T-cell (primary cell): ENCODE measurements at regions not wholly inside any gene's neighbourhood (a gene's known extent, or its start where the extent isn't known, plus 50 kb on each side); places are given as distances from the start of the nearest gene placed in this dataset.

Experiments used
- ATAC-seq, 4 experiments: fragments of 200-7000 bp in 3 of 4; fragments of 150-1000 bp in 1 of 4; cut with Tn5 transposase; replicated peaks in 1 of 4; 1 replicate in 3 of 4; 2 replicates in 1 of 4; pipeline ENCODE4 v1.10.0; 2021; ENCODE audit warnings: moderate library complexity in 3 of 4, mild to moderate bottlenecking in 2 of 4, moderate number of reproducible peaks in 1 of 4
- CTCF ChIA-PET, 2 donors: fragments of 300-600 bp; sonication (Branson Sonifier 250); formaldehyde crosslinking; loops; one replicate each; lab custom pipeline; 2022; ENCODE audit warnings: antibody characterized with exemption in 2 of 2; lab: Charles Lee
- POLR2A ChIA-PET, 2 donors: fragments of 300-600 bp; sonication (Branson Sonifier 250); formaldehyde crosslinking; loops; one replicate each; lab custom pipeline; 2022; ENCODE audit warnings: antibody characterized with exemption in 2 of 2; lab: Charles Lee
- DNase-seq, 35 experiments: peaks; one replicate each; pipeline versions ENCODE4 v3.0.0 to v3.0.0-alpha.2; 2013 to 2023
- H3K27ac ChIP-seq: one replicate; pipeline ENCODE4 v1.5.1; 2013; ENCODE audit warnings: low read length
- H3K27me3 ChIP-seq, 2 experiments: replicated peaks in 1 of 2; 1 replicate in 1 of 2; 2 replicates in 1 of 2; pipeline versions ENCODE4 v1.6.1 to v1.7.0; 2013; ENCODE audit warnings: low read length in 1 of 2, mixed read lengths in 1 of 2; ENCODE audit not compliant: control insufficient read depth in 2 of 2, insufficient read depth in 2 of 2; ENCODE audit errors: extremely low read depth in 1 of 2
- H3K36me3 ChIP-seq, 2 donors: 1 replicate in 1 of 2; 2 replicates in 1 of 2; pipeline versions ENCODE4 v1.6.1 to v1.7.0; 2013; ENCODE audit warnings: low read length in 1 of 2; ENCODE audit not compliant: control insufficient read depth in 2 of 2, insufficient read depth in 1 of 2; ENCODE audit errors: extremely low read depth in 1 of 2
- H3K4me1 ChIP-seq, 2 experiments: 1 replicate in 1 of 2; 2 replicates in 1 of 2; pipeline versions ENCODE4 v1.6.1 to v1.7.0; 2013; ENCODE audit warnings: low read length in 2 of 2, mixed read lengths in 1 of 2; ENCODE audit not compliant: insufficient read depth in 2 of 2, control insufficient read depth in 1 of 2; ENCODE audit errors: extremely low read depth in 1 of 2
- H3K4me3 ChIP-seq, 2 donors: 1 replicate in 1 of 2; 2 replicates in 1 of 2; pipeline versions ENCODE4 v1.5.1 to v1.7.0; 2013; ENCODE audit warnings: mild to moderate bottlenecking in 2 of 2, low read length in 1 of 2, moderate library complexity in 1 of 2; ENCODE audit not compliant: control insufficient read depth in 1 of 2; ENCODE audit errors: extremely low read depth in 1 of 2
- H3K9me3 ChIP-seq: 2 replicates; pipeline ENCODE4 v1.7.0; 2013
- H3K27ac Mint-ChIP-seq, 2 donors: one replicate each; pipeline ENCODE4 v1.8.0; 2020 to 2021; ENCODE audit warnings: mild to moderate bottlenecking in 2 of 2, mixed read lengths in 2 of 2
- H3K27me3 Mint-ChIP-seq, 2 donors: one replicate each; pipeline ENCODE4 v1.8.0; 2021 to 2022; ENCODE audit warnings: mixed read lengths in 2 of 2
- H3K36me3 Mint-ChIP-seq: one replicate; pipeline ENCODE4 v1.8.0; 2021; ENCODE audit warnings: mixed read lengths
- H3K4me1 Mint-ChIP-seq, 3 donors: one replicate each; pipeline ENCODE4 v1.8.0; 2020 to 2022; ENCODE audit warnings: mixed read lengths in 3 of 3, mild to moderate bottlenecking in 1 of 3
- H3K4me3 Mint-ChIP-seq, 3 donors: one replicate each; pipeline ENCODE4 v1.8.0; 2020 to 2022; ENCODE audit warnings: mild to moderate bottlenecking in 3 of 3, mixed read lengths in 3 of 3, moderate library complexity in 3 of 3
- H3K9me3 Mint-ChIP-seq, 3 donors: one replicate each; pipeline ENCODE4 v1.8.0; 2020 to 2022; ENCODE audit warnings: mixed read lengths in 3 of 3
- WGBS: methylation state at CpG from one replicate; pipeline ENCODE4 v1.1.5; 2013; ENCODE audit warnings: missing lambda C conversion rate; ENCODE audit not compliant: insufficient coverage; 5-methylcytosine and 5-hydroxymethylcytosine counted together

- ChIA-PET CTCF (no interaction called here), POLR2A (no interaction called here)
- DNase-seq (no peak), ATAC-seq (no peak)
- Histone ChIP-seq H3K27me3 (no peaks in the 10 kb centered on the region), H3K4me1 (no peaks in the 10 kb centered on the region), H3K4me3 (no peak overlapping the region), H3K9me3 (no peaks in the 10 kb centered on the region), H3K36me3 (no peaks in the 10 kb centered on the region), H3K27ac (no peak overlapping the region)
- Mint-ChIP-seq H3K4me3 (no peak overlapping the region), H3K36me3 (no peaks in the 10 kb centered on the region), H3K27me3 (peaks cover 6 to 8% of the 10 kb centered on the region in 2 donors), H3K27ac (no peak overlapping the region), H3K4me1 (no peaks in the 10 kb centered on the region), H3K9me3 (peaks cover 5 to 8% (median 7%) of the 10 kb centered on the region in 3 donors)
- WGBS = no CpG with 5 or more reads among the region's 3 CpGs
Observed at GRCh38 chr2:221258464-221258863, 313.6 kb downstream of the EPHA4 start.

GRCh38 chr2:221262651-221263050 is 309.5 kb downstream of the EPHA4 start:
- POLR2A ChIA-PET = no interaction called here
- Mint-ChIP-seq H3K27me3 (peaks cover 0 to 9% of the 10 kb centered on the region in 2 donors), H3K36me3 (no peaks in the 10 kb centered on the region), H3K4me1 (no peaks in the 10 kb centered on the region), H3K27ac (no peak overlapping the region), H3K9me3 (no peaks in the 10 kb centered on the region), H3K4me3 (no peak overlapping the region)
- Histone ChIP-seq H3K27ac (no peak overlapping the region), H3K4me1 (no peaks in the 10 kb centered on the region), H3K4me3 (no peak overlapping the region), H3K27me3 (no peaks in the 10 kb centered on the region), H3K9me3 (no peaks in the 10 kb centered on the region), H3K36me3 (no peaks in the 10 kb centered on the region)
- 93% methylated on average over 2 of the region's 3 CpGs for WGBS
- ATAC-seq (no peak), DNase-seq (no peak)
- CTCF ChIA-PET = no interaction called here

GRCh38 chr2:221263573-221263972 is 308.5 kb downstream of the EPHA4 start:
- Histone ChIP-seq H3K27ac (no peak overlapping the region), H3K36me3 (no peaks in the 10 kb centered on the region), H3K4me1 (no peaks in the 10 kb centered on the region), H3K4me3 (no peak overlapping the region), H3K27me3 (no peaks in the 10 kb centered on the region), H3K9me3 (no peaks in the 10 kb centered on the region)
- no peak overlapping the region for H3K4me3 Mint-ChIP-seq
- ChIA-PET POLR2A (no interaction called here), CTCF (no interaction called here)
- no peaks in the 10 kb centered on the region for H3K36me3 Mint-ChIP-seq
- no peak for DNase-seq
- peaks cover 0 to 10% of the 10 kb centered on the region in 2 donors for H3K27me3 Mint-ChIP-seq
- H3K27ac Mint-ChIP-seq = no peak overlapping the region
- H3K4me1 Mint-ChIP-seq = no peaks in the 10 kb centered on the region
- ATAC-seq = no peak
- WGBS = 100% methylated on average over 1 of the region's 2 CpGs
- no peaks in the 10 kb centered on the region for H3K9me3 Mint-ChIP-seq

GRCh38 chr2:221264318-221264717 is 307.8 kb downstream of the EPHA4 start:
- Mint-ChIP-seq H3K27ac (no peak overlapping the region), H3K36me3 (no peaks in the 10 kb centered on the region), H3K9me3 (no peaks in the 10 kb centered on the region), H3K4me3 (no peak overlapping the region), H3K27me3 (peaks cover 0 to 13% of the 10 kb centered on the region in 2 donors), H3K4me1 (no peaks in the 10 kb centered on the region)
- H3K27me3 ChIP-seq = no peaks in the 10 kb centered on the region
- no peak overlapping the region for H3K27ac ChIP-seq
- WGBS = 100% methylated on average over 1 of the region's 2 CpGs
- POLR2A ChIA-PET = no interaction called here
- CTCF ChIA-PET = no interaction called here
- no peaks in the 10 kb centered on the region for H3K9me3 ChIP-seq
- ATAC-seq (no peak), DNase-seq (no peak)
- no peaks in the 10 kb centered on the region for H3K36me3 ChIP-seq
- H3K4me1 ChIP-seq = no peaks in the 10 kb centered on the region
- no peak overlapping the region for H3K4me3 ChIP-seq

DNA sequence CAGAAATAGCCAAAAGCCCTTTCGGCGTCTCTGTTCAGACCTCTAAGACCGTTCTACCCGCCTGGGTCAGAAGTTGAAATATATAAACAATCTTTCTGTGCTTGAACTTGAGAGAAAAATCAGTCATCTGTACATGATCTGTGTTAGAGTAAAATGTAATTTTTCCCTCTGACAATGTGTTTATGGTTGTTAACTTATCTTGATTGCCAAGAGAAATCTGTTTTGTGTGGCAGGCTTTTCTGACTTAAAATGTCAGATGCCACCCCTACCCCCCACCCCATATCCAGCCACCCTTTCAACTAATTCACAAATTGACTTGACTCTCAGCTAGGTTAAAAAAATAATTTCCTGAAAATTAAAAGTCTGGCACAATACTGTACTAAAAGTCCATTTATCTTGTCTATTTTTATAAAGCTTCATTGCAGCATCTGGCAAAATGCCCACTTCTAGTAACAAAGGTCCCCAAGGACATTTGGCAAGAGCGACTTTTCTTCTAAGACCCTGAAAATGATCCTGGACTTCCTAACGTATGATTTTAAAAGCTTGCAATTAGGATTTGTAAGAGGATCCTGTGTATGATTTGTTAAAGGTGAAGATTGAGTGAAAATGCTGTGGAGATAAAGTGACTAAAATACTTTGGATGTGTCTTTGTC is 304.2 kb downstream of the EPHA4 start:
- 84% methylated on average over 2 of the region's 6 CpGs for WGBS
- no peaks in the 10 kb centered on the region for H3K9me3 ChIP-seq
- H3K27ac ChIP-seq = no peak overlapping the region
- ChIA-PET CTCF (no interaction called here), POLR2A (no interaction called here)
- no peaks in the 10 kb centered on the region for H3K4me1 ChIP-seq
- H3K27me3 Mint-ChIP-seq = peaks cover 3 to 16% of the 10 kb centered on the region in 2 donors
- ATAC-seq = no peak
- H3K4me3 Mint-ChIP-seq = no peak overlapping the region
- no peaks in the 10 kb centered on the region for H3K36me3 ChIP-seq
- DNase-seq = no peak
- H3K4me3 ChIP-seq = no peak overlapping the region
- H3K9me3 Mint-ChIP-seq = peaks cover 0 to 3% (median 0%) of the 10 kb centered on the region in 3 donors
- H3K36me3 Mint-ChIP-seq = no peaks in the 10 kb centered on the region
- no peak overlapping the region for H3K27ac Mint-ChIP-seq
- H3K4me1 Mint-ChIP-seq = no peaks in the 10 kb centered on the region
- no peaks in the 10 kb centered on the region for H3K27me3 ChIP-seq

DNA sequence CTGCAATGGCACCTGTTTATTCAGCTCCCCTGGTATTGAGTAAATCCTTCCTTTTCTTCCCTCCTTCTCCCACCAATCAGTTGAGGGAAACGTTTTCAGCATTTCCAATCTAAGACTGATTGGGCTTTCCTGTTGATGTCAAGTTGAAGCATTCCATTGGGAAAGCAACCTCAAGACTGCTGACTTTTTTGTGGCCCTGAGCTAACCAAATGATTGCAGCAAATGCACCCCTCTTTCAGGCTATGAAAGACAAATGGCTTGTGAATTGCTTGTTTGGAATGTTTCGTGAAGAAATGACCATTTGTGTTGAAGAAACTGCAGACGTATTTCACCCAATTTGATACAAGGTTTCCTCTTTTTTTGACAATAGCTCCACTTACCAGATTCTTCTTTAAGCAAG is 303.5 kb downstream of the EPHA4 start:
- no peaks in the 10 kb centered on the region for H3K9me3 ChIP-seq
- no peak overlapping the region for H3K4me3 ChIP-seq
- H3K4me1 ChIP-seq = no peaks in the 10 kb centered on the region
- ChIA-PET POLR2A (no interaction called here), CTCF (no interaction called here)
- Mint-ChIP-seq H3K4me3 (no peak overlapping the region), H3K27ac (no peak overlapping the region), H3K27me3 (peaks cover 3 to 15% of the 10 kb centered on the region in 2 donors), H3K36me3 (no peaks in the 10 kb centered on the region), H3K4me1 (no peaks in the 10 kb centered on the region), H3K9me3 (peaks cover 0 to 3% (median 0%) of the 10 kb centered on the region in 3 donors)
- no peak for DNase-seq
- 33% methylated on average over 1 of the region's 3 CpGs for WGBS
- no peaks in the 10 kb centered on the region for H3K27me3 ChIP-seq
- ATAC-seq = no peak
- H3K36me3 ChIP-seq = no peaks in the 10 kb centered on the region
- H3K27ac ChIP-seq = no peak overlapping the region

- H3K4me1 Mint-ChIP-seq = no peaks in the 10 kb centered on the region
Observed at GRCh38 chr2:221270806-221271205, 301.3 kb downstream of the EPHA4 start.

More at GRCh38 chr2:221270806-221271205, 301.3 kb downstream of the EPHA4 start:
- no CpG with 5 or more reads among the region's 2 CpGs for WGBS
- no peaks in the 10 kb centered on the region for H3K4me1 ChIP-seq
- peaks cover 0 to 3% (median 0%) of the 10 kb centered on the region in 3 donors for H3K9me3 Mint-ChIP-seq
- no peak overlapping the region for H3K4me3 Mint-ChIP-seq
- peaks cover 3 to 13% of the 10 kb centered on the region in 2 donors for H3K27me3 Mint-ChIP-seq
- ChIA-PET POLR2A (no interaction called here), CTCF (no interaction called here)
- no peaks in the 10 kb centered on the region for H3K36me3 Mint-ChIP-seq
- no peak overlapping the region for H3K27ac Mint-ChIP-seq
- DNase-seq (no peak), ATAC-seq (no peak)
- H3K36me3 ChIP-seq = no peaks in the 10 kb centered on the region
- H3K4me3 ChIP-seq = no peak overlapping the region
- H3K27me3 ChIP-seq = no peaks in the 10 kb centered on the region
- no peak overlapping the region for H3K27ac ChIP-seq
- H3K9me3 ChIP-seq = no peaks in the 10 kb centered on the region
